Calu3 (cell line): ENCODE measurements at regions not wholly inside any gene's neighbourhood (a gene's known extent, or its start where the extent isn't known, plus 50 kb on each side); places are given as distances from the start of the nearest gene placed in this dataset.

ENCODE experiments used
- BruUV-seq: library from RNA; stranded (reverse); fragments of 400-500 nt; replicated peaks from 2 replicates; lab custom pipeline; 2021; lab: Mats Ljungman, UMichigan
- CTCF ChIA-PET: fragments of 300-600 bp; sonication (Branson Sonifier 250); formaldehyde crosslinking; loops from one replicate; lab custom pipeline; 2022; ENCODE audit warnings: antibody characterized with exemption; lab: Charles Lee
- DNase-seq: peaks from one replicate; pipeline ENCODE4 v3.0.0; 2022
- H3K27ac Mint-ChIP-seq: one replicate; pipeline ENCODE4 v1.8.0; 2022; ENCODE audit warnings: mixed read lengths; ENCODE audit not compliant: unreplicated experiment
- H3K27me3 Mint-ChIP-seq: one replicate; pipeline ENCODE4 v1.8.0; 2022; ENCODE audit warnings: mixed read lengths; ENCODE audit not compliant: unreplicated experiment
- H3K36me3 Mint-ChIP-seq: one replicate; pipeline ENCODE4 v1.8.0; 2022; ENCODE audit warnings: mild to moderate bottlenecking, moderate library complexity, mixed read lengths; ENCODE audit not compliant: insufficient read depth, unreplicated experiment
- H3K4me1 Mint-ChIP-seq: one replicate; pipeline ENCODE4 v1.8.0; 2022; ENCODE audit warnings: mild to moderate bottlenecking, low read depth, mixed read lengths; ENCODE audit not compliant: unreplicated experiment
- H3K4me3 Mint-ChIP-seq: one replicate; pipeline ENCODE4 v1.8.0; 2022; ENCODE audit warnings: mild to moderate bottlenecking, low read depth, moderate library complexity, mixed read lengths; ENCODE audit not compliant: unreplicated experiment
- H3K9me3 Mint-ChIP-seq: one replicate; pipeline ENCODE4 v1.8.0; 2022; ENCODE audit warnings: low read depth, mixed read lengths; ENCODE audit not compliant: unreplicated experiment
- intact Hi-C: fragments of 100-400 bp; cut with micrococcal nuclease; formaldehyde crosslinking; loops from one replicate; pipeline ENCODE4 v1.10.0; 2022; ENCODE audit not compliant: unreplicated experiment
- TF ChIP-seq, protein P1 (sequence below): fragments of 200-600 bp; IDR thresholded peaks from one replicate; pipeline ENCODE4 v1.8.0; 2022; ENCODE audit warnings: antibody characterized with exemption; ENCODE audit not compliant: unreplicated experiment

DNA sequence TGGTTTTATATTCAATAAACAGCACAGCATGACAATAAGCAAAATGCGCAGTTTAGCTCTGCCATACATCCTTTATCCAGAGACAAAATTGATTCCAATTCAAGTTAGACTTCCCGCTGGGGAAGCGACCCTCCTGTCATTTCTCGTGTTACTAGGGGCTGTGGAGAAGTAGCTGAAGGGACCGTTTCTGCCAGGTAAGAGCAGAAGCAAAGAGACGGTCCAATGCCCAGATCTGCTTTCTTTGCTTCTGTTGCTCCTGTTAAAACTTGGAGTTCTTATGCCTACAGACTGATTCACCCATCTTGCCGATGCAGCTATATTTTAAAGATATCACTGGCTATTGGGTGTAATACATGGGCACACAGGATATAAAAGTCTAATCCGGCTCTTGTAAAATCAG is 156.8 kb upstream of the AVPR1A start:
- Mint-ChIP-seq H3K9me3 (no peaks in the 10 kb centered on the region), H3K4me3 (no peak overlapping the region), H3K36me3 (no peaks in the 10 kb centered on the region), H3K4me1 (no peaks in the 10 kb centered on the region), H3K27me3 (no peaks in the 10 kb centered on the region), H3K27ac (no peak overlapping the region)
- CTCF ChIA-PET: no interaction called here
- intact Hi-C loops: no loop called here
- TF ChIP-seq, protein P1, sequence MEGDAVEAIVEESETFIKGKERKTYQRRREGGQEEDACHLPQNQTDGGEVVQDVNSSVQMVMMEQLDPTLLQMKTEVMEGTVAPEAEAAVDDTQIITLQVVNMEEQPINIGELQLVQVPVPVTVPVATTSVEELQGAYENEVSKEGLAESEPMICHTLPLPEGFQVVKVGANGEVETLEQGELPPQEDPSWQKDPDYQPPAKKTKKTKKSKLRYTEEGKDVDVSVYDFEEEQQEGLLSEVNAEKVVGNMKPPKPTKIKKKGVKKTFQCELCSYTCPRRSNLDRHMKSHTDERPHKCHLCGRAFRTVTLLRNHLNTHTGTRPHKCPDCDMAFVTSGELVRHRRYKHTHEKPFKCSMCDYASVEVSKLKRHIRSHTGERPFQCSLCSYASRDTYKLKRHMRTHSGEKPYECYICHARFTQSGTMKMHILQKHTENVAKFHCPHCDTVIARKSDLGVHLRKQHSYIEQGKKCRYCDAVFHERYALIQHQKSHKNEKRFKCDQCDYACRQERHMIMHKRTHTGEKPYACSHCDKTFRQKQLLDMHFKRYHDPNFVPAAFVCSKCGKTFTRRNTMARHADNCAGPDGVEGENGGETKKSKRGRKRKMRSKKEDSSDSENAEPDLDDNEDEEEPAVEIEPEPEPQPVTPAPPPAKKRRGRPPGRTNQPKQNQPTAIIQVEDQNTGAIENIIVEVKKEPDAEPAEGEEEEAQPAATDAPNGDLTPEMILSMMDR: no peak
- no peak for DNase-seq
- no TSS peak for BruUV-seq

DNA sequence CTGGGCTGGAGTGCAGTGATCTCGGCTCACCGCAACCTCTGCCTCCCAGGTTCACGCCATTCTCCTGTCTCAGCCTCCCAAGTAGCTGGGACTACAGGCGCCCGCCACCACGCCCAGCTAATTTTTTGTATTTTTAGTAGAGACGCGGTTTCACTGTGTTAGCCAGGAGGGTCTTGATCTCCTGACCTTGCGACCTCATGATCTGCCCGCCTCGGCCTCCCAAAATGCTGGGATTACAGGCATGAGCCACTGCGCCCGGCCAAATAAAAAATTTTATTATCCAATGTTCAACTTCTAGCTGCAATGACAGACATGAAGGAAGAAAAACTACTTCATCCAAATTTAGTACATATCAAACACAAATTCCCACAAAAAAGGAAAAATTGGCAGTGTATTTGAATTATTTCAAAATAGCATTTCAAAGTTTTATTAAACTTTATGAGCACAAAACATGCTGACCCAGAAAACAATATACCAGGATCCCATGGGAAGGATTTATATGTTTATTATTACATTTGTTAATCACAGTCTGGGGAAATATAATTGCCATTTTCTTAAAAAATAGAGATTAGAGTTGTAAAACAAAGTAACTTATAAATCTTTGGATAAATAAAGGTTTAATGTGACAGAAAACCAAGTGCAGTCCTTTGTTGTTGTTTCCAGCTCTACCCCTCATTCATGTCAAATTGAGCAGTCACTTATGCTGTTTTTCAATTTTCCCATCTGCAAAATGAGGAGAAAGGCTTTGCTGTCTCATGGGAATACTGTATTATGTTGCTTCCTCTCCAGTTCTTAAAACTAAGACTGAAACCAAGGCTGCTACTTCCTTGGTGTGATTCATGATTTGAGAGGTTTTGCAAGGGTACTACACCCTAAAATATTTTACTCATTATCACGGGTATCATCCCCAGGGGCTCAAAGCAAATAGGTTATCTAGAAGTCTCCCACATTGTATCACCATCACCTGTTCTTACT is 155.2 kb upstream of the AVPR1A start:
- no peaks in the 10 kb centered on the region for H3K27me3 Mint-ChIP-seq
- no peaks in the 10 kb centered on the region for H3K9me3 Mint-ChIP-seq
- H3K36me3 Mint-ChIP-seq: no peaks in the 10 kb centered on the region
- no TSS peak for BruUV-seq
- DNase-seq: no peak
- peaks cover 5% of the 10 kb centered on the region for H3K4me1 Mint-ChIP-seq
- TF ChIP-seq, protein P1: no peak
- no peak overlapping the region for H3K4me3 Mint-ChIP-seq
- no peak overlapping the region for H3K27ac Mint-ChIP-seq
- CTCF ChIA-PET: no interaction called here
- intact Hi-C loops: no loop called here

DNA sequence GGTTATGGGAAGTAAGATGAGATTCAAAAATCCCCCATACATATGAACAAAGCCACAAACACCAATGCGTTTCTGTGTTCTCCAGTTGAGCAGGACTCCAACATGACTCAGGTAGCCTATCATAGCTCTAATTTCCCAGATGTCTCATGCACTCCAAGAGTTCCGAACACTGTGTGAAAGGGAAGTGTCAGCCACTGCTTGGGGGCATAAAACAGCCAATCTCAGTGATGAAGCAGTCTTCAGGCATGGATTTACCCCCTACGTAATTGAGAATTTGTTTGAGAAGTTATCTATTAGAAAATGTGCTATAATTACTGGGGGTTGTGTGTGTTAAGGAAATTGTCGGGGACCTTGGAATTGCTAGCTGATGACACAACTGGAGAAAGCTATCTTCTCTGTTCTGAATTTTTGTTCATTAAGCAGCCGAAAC is 153.9 kb upstream of the AVPR1A start:
- H3K27me3 Mint-ChIP-seq: no peaks in the 10 kb centered on the region
- H3K4me3 Mint-ChIP-seq: no peak overlapping the region
- no peak overlapping the region for H3K27ac Mint-ChIP-seq
- DNase-seq: no peak
- peaks cover 5% of the 10 kb centered on the region for H3K4me1 Mint-ChIP-seq
- no peaks in the 10 kb centered on the region for H3K36me3 Mint-ChIP-seq
- TF ChIP-seq, protein P1: no peak
- BruUV-seq: no TSS peak
- intact Hi-C loops: no loop called here
- no peaks in the 10 kb centered on the region for H3K9me3 Mint-ChIP-seq
- CTCF ChIA-PET: no interaction called here

DNA sequence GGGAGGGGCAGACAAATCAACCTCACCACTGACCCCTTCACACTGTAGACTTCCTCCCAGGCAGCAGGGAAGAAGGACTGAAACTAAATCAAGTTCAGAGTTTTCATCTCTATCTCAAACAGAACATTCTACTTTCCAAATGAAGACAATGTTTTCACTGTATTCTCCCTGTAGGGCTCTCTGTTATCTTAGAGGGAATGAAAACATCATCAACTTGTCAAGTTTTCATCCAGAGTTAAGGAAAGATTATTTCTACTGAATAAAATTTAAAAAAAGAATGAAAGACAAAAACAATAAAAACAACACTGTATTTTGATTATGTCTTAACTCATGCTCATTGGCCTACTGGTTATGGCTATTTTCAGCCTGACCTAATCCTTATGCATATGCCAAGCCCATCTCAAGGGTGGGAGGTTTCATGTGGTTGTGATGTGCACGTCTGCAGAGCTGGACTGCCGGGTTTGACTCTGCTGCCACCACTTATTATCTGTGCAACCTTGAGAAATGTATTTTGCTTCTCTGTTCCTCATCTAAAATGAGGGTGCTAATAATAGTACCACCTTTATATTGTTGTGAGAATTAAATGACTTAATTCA is 152.0 kb upstream of the AVPR1A start:
- BruUV-seq: no TSS peak
- TF ChIP-seq, protein P1: no peak
- Mint-ChIP-seq H3K9me3 (no peaks in the 10 kb centered on the region), H3K36me3 (no peaks in the 10 kb centered on the region), H3K27ac (no peak overlapping the region), H3K4me3 (no peak overlapping the region), H3K27me3 (no peaks in the 10 kb centered on the region), H3K4me1 (peaks cover 15% of the 10 kb centered on the region)
- no peak for DNase-seq
- intact Hi-C loops: no loop called here
- CTCF ChIA-PET: no interaction called here
